ENCODE measurements at regions not wholly inside any gene's neighbourhood (a gene's known extent, or its start where the extent isn't known, plus 50 kb on each side); places are given as distances from the start of the nearest gene placed in this dataset.

DNA sequence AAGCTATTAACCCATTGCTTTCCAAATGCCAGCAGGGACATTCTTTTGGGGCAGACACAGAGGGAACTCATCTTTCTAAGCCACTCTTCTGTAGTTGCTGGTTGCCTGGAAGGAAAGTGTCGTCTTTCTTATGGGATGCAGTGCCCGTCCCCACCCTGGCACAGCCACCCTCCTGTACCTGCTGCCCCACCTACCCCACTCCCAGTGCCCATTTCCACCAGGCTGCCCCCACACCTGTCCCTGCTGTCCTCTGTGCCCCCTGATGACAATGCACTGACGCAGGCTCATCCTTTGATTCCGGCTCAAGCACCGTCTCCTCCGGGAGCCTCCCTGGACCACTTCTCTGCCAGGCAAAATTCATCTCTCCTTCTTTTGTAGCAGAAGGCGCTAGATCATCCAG, 190.4 kb upstream of the CDH5 start:
- TF ChIP-seq POLR2AphosphoS5 (IDR thresholded peaks at IDR 0.05; ENCODE audit: low read depth): no peak
- TF ChIP-seq, protein P1, sequence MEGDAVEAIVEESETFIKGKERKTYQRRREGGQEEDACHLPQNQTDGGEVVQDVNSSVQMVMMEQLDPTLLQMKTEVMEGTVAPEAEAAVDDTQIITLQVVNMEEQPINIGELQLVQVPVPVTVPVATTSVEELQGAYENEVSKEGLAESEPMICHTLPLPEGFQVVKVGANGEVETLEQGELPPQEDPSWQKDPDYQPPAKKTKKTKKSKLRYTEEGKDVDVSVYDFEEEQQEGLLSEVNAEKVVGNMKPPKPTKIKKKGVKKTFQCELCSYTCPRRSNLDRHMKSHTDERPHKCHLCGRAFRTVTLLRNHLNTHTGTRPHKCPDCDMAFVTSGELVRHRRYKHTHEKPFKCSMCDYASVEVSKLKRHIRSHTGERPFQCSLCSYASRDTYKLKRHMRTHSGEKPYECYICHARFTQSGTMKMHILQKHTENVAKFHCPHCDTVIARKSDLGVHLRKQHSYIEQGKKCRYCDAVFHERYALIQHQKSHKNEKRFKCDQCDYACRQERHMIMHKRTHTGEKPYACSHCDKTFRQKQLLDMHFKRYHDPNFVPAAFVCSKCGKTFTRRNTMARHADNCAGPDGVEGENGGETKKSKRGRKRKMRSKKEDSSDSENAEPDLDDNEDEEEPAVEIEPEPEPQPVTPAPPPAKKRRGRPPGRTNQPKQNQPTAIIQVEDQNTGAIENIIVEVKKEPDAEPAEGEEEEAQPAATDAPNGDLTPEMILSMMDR (IDR thresholded peaks at IDR 0.05; ENCODE audit: insufficient read depth, low read length): no peak
